Fibroblast of skin of left quadriceps (primary cell): ENCODE measurements at regions not wholly inside any gene's neighbourhood (a gene's known extent, or its start where the extent isn't known, plus 50 kb on each side); places are given as distances from the start of the nearest gene placed in this dataset.

Experiments
- DNase-seq, 2 experiments: peaks; one replicate each; pipeline ENCODE4 v3.0.0-alpha.2; 2013; ENCODE audit warnings: low read depth in 2 of 2

- no peak for DNase-seq
These were observed 569.8 kb downstream of the RPS29 start for GRCh38 chr14:49016381-49016780.

GRCh38 chr14:49014476-49014875 is 571.7 kb downstream of the RPS29 start:
- DNase-seq, result no peak

- no peak for DNase-seq
These were observed 577.8 kb downstream of the RPS29 start for GRCh38 chr14:49008363-49008762.

- DNase-seq, result no peak
These were observed 595.0 kb downstream of the RPS29 start for GRCh38 chr14:48991141-48991540.

- no peak for DNase-seq
These were observed 602.8 kb downstream of the RPS29 start for GRCh38 chr14:48983351-48983888.

- no peak for DNase-seq
These were observed 611.2 kb downstream of the RPS29 start for GRCh38 chr14:48974994-48975393.

GRCh38 chr14:48973151-48973550 is 613.0 kb downstream of the RPS29 start:
- peak; percentile 66 to 71 for DNase-seq

GRCh38 chr14:48970943-48971342 is 615.2 kb downstream of the RPS29 start:
- peak; percentile 34 to 46 for DNase-seq

GRCh38 chr14:48967419-48967818 is 618.8 kb downstream of the RPS29 start:
- DNase-seq, result peak; percentile 37 to 39

- DNase-seq, result no peak
These were observed 622.9 kb downstream of the RPS29 start for GRCh38 chr14:48963231-48963790.

GRCh38 chr14:48957486-48957885 is 628.7 kb downstream of the RPS29 start:
- DNase-seq, result no peak

GRCh38 chr14:48955857-48956256 is 630.3 kb downstream of the RPS29 start:
- no peak for DNase-seq

GRCh38 chr14:48954446-48954845 is 631.7 kb downstream of the RPS29 start:
- DNase-seq, result no peak

GRCh38 chr14:48944809-48945208 is 641.4 kb downstream of the RPS29 start:
- no peak for DNase-seq

GRCh38 chr14:48943913-48944312 is 642.3 kb downstream of the RPS29 start:
- no peak for DNase-seq

GRCh38 chr14:48937541-48938195 is 648.5 kb downstream of the RPS29 start:
- DNase-seq, result peak in 1 of 2 experiments; percentile 24

- no peak for DNase-seq
These were observed 649.3 kb downstream of the RPS29 start for GRCh38 chr14:48936849-48937248.

- DNase-seq, result peak; percentile 82 to 84
These were observed 649.8 kb downstream of the RPS29 start for GRCh38 chr14:48936362-48936761.

GRCh38 chr14:48925184-48925583 is 661.0 kb downstream of the RPS29 start:
- DNase-seq, result no peak

- no peak for DNase-seq
These were observed 671.3 kb downstream of the RPS29 start for GRCh38 chr14:48914921-48915320.

- no peak for DNase-seq
These were observed 671.8 kb downstream of the RPS29 start for GRCh38 chr14:48914382-48914781.

- DNase-seq, result no peak
These were observed 685.6 kb downstream of the RPS29 start for GRCh38 chr14:48900565-48900964.

GRCh38 chr14:48890333-48890732 is 695.8 kb downstream of the RPS29 start:
- DNase-seq, result no peak
